ENCODE measurements at regions not wholly inside any gene's neighbourhood (a gene's known extent, or its start where the extent isn't known, plus 50 kb on each side); places are given as distances from the start of the nearest gene placed in this dataset.

GRCh38 chr12:115032521-115032920, 348.5 kb upstream of the TBX3 start:
- intact Hi-C loops (cut with micrococcal nuclease) = no loop called here
- BruUV-seq (replicated peaks) = no TSS peak
- TF ChIP-seq EZH2 (IDR thresholded peaks at IDR 0.05; ENCODE audit: low read length, unreplicated experiment) = no peak
- no peak for TF ChIP-seq EZH2phosphoT487 (IDR thresholded peaks at IDR 0.05; ENCODE audit: borderline replicate concordance, low read length)
- TF ChIP-seq CTCF (conservative IDR thresholded peaks at IDR 0.05; ENCODE audit: low read depth, low read length) = no peak
- Histone ChIP-seq H2AFZ (ENCODE audit: low read length) (no peak overlapping the region), H3F3A (ENCODE audit: low read length, unreplicated experiment) (no peaks in the 10 kb centered on the region), H3K27ac (ENCODE audit: low read length) (no peak overlapping the region), H3K79me2 (ENCODE audit: low read length) (no peaks in the 10 kb centered on the region), H3K9ac (ENCODE audit: low read length) (no peak overlapping the region), H3K27me3 (ENCODE audit: low read length) (no peaks in the 10 kb centered on the region), H3K4me2 (ENCODE audit: low read length) (no peak overlapping the region), H3K4me1 (ENCODE audit: insufficient read depth, low read length) (no peaks in the 10 kb centered on the region), H3K4me3 (ENCODE audit: low read length) (no peak overlapping the region), H3K36me3 (ENCODE audit: low read depth, low read length) (no peaks in the 10 kb centered on the region), H3K9me2 (replicated peaks; ENCODE audit: low read length) (no peaks in the 10 kb centered on the region), H4K20me1 (ENCODE audit: low read length) (no peaks in the 10 kb centered on the region), H3K9me3 (ENCODE audit: low read length) (no peaks in the 10 kb centered on the region)
- ATAC-seq (no peak), DNase-seq (no peak)
- ChIA-PET POLR2A (ENCODE audit: unreplicated experiment) (no interaction called here), CTCF (no interaction called here)

- no peak overlapping the region for H3K9ac ChIP-seq (ENCODE audit: low read length)
- no peak overlapping the region for H3K4me2 ChIP-seq (ENCODE audit: low read length)
- DNase-seq (no peak), ATAC-seq (no peak)
- no peaks in the 10 kb centered on the region for H3K79me2 ChIP-seq (ENCODE audit: low read length)
- intact Hi-C loops (cut with micrococcal nuclease) = no loop called here
- H2AFZ ChIP-seq (ENCODE audit: low read length) = no peak overlapping the region
- H3K4me1 ChIP-seq (ENCODE audit: insufficient read depth, low read length) = no peaks in the 10 kb centered on the region
- POLR2A ChIA-PET (ENCODE audit: unreplicated experiment) = no interaction called here
- no peak overlapping the region for H3K27ac ChIP-seq (ENCODE audit: low read length)
- CTCF ChIA-PET = no interaction called here
- TF ChIP-seq EZH2 (IDR thresholded peaks at IDR 0.05; ENCODE audit: low read length, unreplicated experiment) = no peak
- TF ChIP-seq EZH2phosphoT487 (IDR thresholded peaks at IDR 0.05; ENCODE audit: borderline replicate concordance, low read length) = no peak
- TF ChIP-seq CTCF (conservative IDR thresholded peaks at IDR 0.05; ENCODE audit: low read depth, low read length) = no peak
- no peaks in the 10 kb centered on the region for H3K9me2 ChIP-seq (replicated peaks; ENCODE audit: low read length)
- no peak overlapping the region for H3K4me3 ChIP-seq (ENCODE audit: low read length)
- no peaks in the 10 kb centered on the region for H3K27me3 ChIP-seq (ENCODE audit: low read length)
- no peaks in the 10 kb centered on the region for H3K9me3 ChIP-seq (ENCODE audit: low read length)
- H3F3A ChIP-seq (ENCODE audit: low read length, unreplicated experiment) = no peaks in the 10 kb centered on the region
- H4K20me1 ChIP-seq (ENCODE audit: low read length) = no peaks in the 10 kb centered on the region
- no peaks in the 10 kb centered on the region for H3K36me3 ChIP-seq (ENCODE audit: low read depth, low read length)
- no TSS peak for BruUV-seq (replicated peaks)
Measured at GRCh38 chr12:115030017-115030416, 346.0 kb upstream of the TBX3 start.

GRCh38 chr12:115024531-115024930, 340.6 kb upstream of the TBX3 start:
- Histone ChIP-seq H4K20me1 (ENCODE audit: low read length) (no peaks in the 10 kb centered on the region), H3K27me3 (ENCODE audit: low read length) (no peaks in the 10 kb centered on the region), H3K9me2 (replicated peaks; ENCODE audit: low read length) (no peaks in the 10 kb centered on the region), H3K4me3 (ENCODE audit: low read length) (no peak overlapping the region), H3K9ac (ENCODE audit: low read length) (no peak overlapping the region), H2AFZ (ENCODE audit: low read length) (no peak overlapping the region), H3K4me1 (ENCODE audit: insufficient read depth, low read length) (no peaks in the 10 kb centered on the region), H3K4me2 (ENCODE audit: low read length) (no peak overlapping the region), H3F3A (ENCODE audit: low read length, unreplicated experiment) (no peaks in the 10 kb centered on the region), H3K79me2 (ENCODE audit: low read length) (no peaks in the 10 kb centered on the region), H3K27ac (ENCODE audit: low read length) (no peak overlapping the region), H3K36me3 (ENCODE audit: low read depth, low read length) (no peaks in the 10 kb centered on the region), H3K9me3 (ENCODE audit: low read length) (no peaks in the 10 kb centered on the region)
- ChIA-PET POLR2A (ENCODE audit: unreplicated experiment) (no interaction called here), CTCF (no interaction called here)
- ATAC-seq = no peak
- TF ChIP-seq EZH2 (IDR thresholded peaks at IDR 0.05; ENCODE audit: low read length, unreplicated experiment) = no peak
- no peak for TF ChIP-seq CTCF (conservative IDR thresholded peaks at IDR 0.05; ENCODE audit: low read depth, low read length)
- TF ChIP-seq EZH2phosphoT487 (IDR thresholded peaks at IDR 0.05; ENCODE audit: borderline replicate concordance, low read length) = no peak
- no peak for DNase-seq
- no TSS peak for BruUV-seq (replicated peaks)
- intact Hi-C loops (cut with micrococcal nuclease) = no loop called here
